ENCODE measurements at regions not wholly inside any gene's neighbourhood (a gene's known extent, or its start where the extent isn't known, plus 50 kb on each side); places are given as distances from the start of the nearest gene placed in this dataset.

DNA sequence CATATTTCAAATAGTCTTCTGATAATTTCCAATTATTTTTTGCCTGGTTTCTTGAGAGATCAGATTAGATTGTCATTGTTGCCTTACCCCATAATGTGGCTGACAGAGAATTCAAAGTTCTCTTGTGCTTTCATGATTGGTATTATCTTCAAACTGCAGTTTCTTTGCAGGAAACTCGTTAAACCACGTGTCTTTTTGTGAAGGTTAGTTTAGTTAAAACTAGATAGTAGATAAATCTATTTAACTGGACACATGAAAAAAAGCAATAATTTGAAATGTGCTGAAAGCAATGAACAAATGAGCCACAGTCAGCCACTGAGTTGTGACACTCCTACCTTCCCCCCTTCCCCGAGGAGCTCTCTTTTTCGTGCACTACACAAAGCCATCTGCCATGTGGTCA lies 327.5 kb upstream of the UMPS start:
- H3K4me3 ChIP-seq (ENCODE audit: low read depth, low read length) = no peak overlapping the region
- no peak overlapping the region for H3K27ac ChIP-seq

DNA sequence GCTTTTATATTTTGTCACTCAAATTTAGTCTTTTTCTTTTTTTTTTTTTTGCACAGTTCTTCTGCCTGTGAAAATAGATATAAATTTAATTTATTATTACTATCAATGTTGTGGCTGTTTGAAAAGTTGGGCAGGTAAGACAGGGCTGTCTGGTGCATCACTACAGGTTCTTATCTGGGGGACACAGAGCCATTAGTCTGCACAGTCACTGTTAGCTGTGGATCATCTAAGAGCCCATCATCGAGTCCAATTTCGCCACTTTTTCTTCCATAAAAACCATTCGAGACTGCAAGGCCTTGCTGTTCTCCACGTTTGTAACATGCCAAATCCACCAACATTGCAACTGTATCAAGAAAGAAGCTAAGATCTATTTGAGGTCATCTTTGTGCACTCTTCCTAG lies 325.6 kb upstream of the UMPS start:
- Histone ChIP-seq H3K27ac (no peak overlapping the region), H3K27me3 (ENCODE audit: insufficient read depth, low read depth, severe bottlenecking) (no peaks in the 10 kb centered on the region), H3K9me3 (ENCODE audit: severe bottlenecking) (no peaks in the 10 kb centered on the region), H3K36me3 (peaks cover 8% of the 10 kb centered on the region), H3K4me3 (ENCODE audit: low read depth, low read length) (no peak overlapping the region)
- TF ChIP-seq, protein P1, sequence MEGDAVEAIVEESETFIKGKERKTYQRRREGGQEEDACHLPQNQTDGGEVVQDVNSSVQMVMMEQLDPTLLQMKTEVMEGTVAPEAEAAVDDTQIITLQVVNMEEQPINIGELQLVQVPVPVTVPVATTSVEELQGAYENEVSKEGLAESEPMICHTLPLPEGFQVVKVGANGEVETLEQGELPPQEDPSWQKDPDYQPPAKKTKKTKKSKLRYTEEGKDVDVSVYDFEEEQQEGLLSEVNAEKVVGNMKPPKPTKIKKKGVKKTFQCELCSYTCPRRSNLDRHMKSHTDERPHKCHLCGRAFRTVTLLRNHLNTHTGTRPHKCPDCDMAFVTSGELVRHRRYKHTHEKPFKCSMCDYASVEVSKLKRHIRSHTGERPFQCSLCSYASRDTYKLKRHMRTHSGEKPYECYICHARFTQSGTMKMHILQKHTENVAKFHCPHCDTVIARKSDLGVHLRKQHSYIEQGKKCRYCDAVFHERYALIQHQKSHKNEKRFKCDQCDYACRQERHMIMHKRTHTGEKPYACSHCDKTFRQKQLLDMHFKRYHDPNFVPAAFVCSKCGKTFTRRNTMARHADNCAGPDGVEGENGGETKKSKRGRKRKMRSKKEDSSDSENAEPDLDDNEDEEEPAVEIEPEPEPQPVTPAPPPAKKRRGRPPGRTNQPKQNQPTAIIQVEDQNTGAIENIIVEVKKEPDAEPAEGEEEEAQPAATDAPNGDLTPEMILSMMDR (IDR thresholded peaks at IDR 0.05; ENCODE audit: low read depth, low read length) = no peak
- no peak for DNase-seq

More for the DNA sequence above, 327.5 kb upstream of the UMPS start:
- peaks cover 26% of the 10 kb centered on the region for H3K36me3 ChIP-seq
- TF ChIP-seq, protein P1 (IDR thresholded peaks at IDR 0.05; ENCODE audit: low read depth, low read length) = no peak
- H3K9me3 ChIP-seq (ENCODE audit: severe bottlenecking) = no peaks in the 10 kb centered on the region
- DNase-seq = peak; percentile 11
- H3K27me3 ChIP-seq (ENCODE audit: insufficient read depth, low read depth, severe bottlenecking) = no peaks in the 10 kb centered on the region

DNA sequence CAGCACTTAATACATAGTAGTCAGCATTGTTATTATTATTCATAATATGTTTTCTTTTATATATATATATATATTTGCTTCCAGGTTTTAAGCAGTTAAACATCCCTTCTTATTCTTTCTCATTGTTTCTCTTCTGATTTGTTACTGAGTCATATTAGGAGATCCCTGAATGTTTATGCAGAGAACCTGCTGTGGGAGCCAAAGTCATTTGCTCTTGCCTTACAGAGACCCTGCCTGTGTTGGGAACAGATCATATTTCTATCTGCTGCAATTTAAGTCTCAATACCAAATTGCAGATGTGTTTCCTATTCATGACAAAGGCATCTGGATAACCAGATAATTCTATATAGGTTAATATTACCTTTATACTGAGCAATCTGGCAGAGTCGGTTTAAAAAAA lies 323.0 kb upstream of the UMPS start:
- DNase-seq = no peak
- TF ChIP-seq, protein P1 (IDR thresholded peaks at IDR 0.05; ENCODE audit: low read depth, low read length) = no peak
- H3K27ac ChIP-seq = no peak overlapping the region

GRCh38 chr3:124409650-124410275 lies 320.5 kb upstream of the UMPS start:
- Histone ChIP-seq H3K27ac (no peak overlapping the region), H3K36me3 (peaks cover 18% of the 10 kb centered on the region), H3K9me3 (ENCODE audit: severe bottlenecking) (no peaks in the 10 kb centered on the region), H3K27me3 (ENCODE audit: insufficient read depth, low read depth, severe bottlenecking) (no peaks in the 10 kb centered on the region), H3K4me3 (ENCODE audit: low read depth, low read length) (no peak overlapping the region)
- TF ChIP-seq, protein P1 (IDR thresholded peaks at IDR 0.05; ENCODE audit: low read depth, low read length) = no peak
- no peak for DNase-seq

More for the DNA sequence above, 323.0 kb upstream of the UMPS start:
- H3K9me3 ChIP-seq (ENCODE audit: severe bottlenecking) = no peaks in the 10 kb centered on the region
- peaks cover 6% of the 10 kb centered on the region; the same call in 1 of the 2 replicates for H3K36me3 ChIP-seq
- H3K27me3 ChIP-seq (ENCODE audit: insufficient read depth, low read depth, severe bottlenecking) = no peaks in the 10 kb centered on the region
- no peak overlapping the region for H3K4me3 ChIP-seq (ENCODE audit: low read depth, low read length)

- no peaks in the 10 kb centered on the region for H3K27me3 ChIP-seq (ENCODE audit: insufficient read depth, low read depth, severe bottlenecking)
- TF ChIP-seq, protein P1 (IDR thresholded peaks at IDR 0.05; ENCODE audit: low read depth, low read length) = no peak
- no peak for DNase-seq
- no peak overlapping the region for H3K4me3 ChIP-seq (ENCODE audit: low read depth, low read length)
- no peak overlapping the region for H3K27ac ChIP-seq
- peaks cover 21% of the 10 kb centered on the region for H3K36me3 ChIP-seq
- H3K9me3 ChIP-seq (ENCODE audit: severe bottlenecking) = no peaks in the 10 kb centered on the region
Measured at GRCh38 chr3:124410471-124410870, 319.8 kb upstream of the UMPS start.

GRCh38 chr3:124411728-124412127 lies 318.5 kb upstream of the UMPS start:
- Histone ChIP-seq H3K36me3 (peaks cover 23% of the 10 kb centered on the region), H3K9me3 (ENCODE audit: severe bottlenecking) (no peaks in the 10 kb centered on the region), H3K4me3 (ENCODE audit: low read depth, low read length) (no peak overlapping the region), H3K27ac (no peak overlapping the region), H3K27me3 (ENCODE audit: insufficient read depth, low read depth, severe bottlenecking) (no peaks in the 10 kb centered on the region)
- TF ChIP-seq, protein P1 (IDR thresholded peaks at IDR 0.05; ENCODE audit: low read depth, low read length) = no peak
- DNase-seq = no peak
